Stimulated activated naive CD8-positive, alpha-beta T cell treated with anti-CD3 and anti-CD28 coated beads, Interleukin-15, amount 100 ng/mL, for 72 hours (primary cell): ENCODE measurements at regions not wholly inside any gene's neighbourhood (a gene's known extent, or its start where the extent isn't known, plus 50 kb on each side); places are given as distances from the start of the nearest gene placed in this dataset.
A peak's percentile ranks its signal among the peaks of the same experiment; 100 is the strongest.

Experiments used
- ATAC-seq: fragments of 150-1000 bp; cut with Tn5 transposase; 2 replicates; pipeline ENCODE4 v1.10.0; 2021; ENCODE audit warnings: mild to moderate bottlenecking, moderate library complexity
- DNase-seq, 2 donors: peaks; one replicate each; pipeline ENCODE4 v3.0.0; 2021 to 2022
- H3K27ac Mint-ChIP-seq, 2 donors: one replicate each; pipeline ENCODE4 v1.8.0; 2022; ENCODE audit warnings: mild to moderate bottlenecking in 2 of 2, mixed read lengths in 2 of 2, moderate library complexity in 2 of 2
- H3K27me3 Mint-ChIP-seq: one replicate; pipeline ENCODE4 v1.8.0; 2022; ENCODE audit warnings: mixed read lengths
- H3K4me1 Mint-ChIP-seq: one replicate; pipeline ENCODE4 v1.8.0; 2022; ENCODE audit warnings: mild to moderate bottlenecking, mixed read lengths
- H3K4me3 Mint-ChIP-seq, 2 donors: one replicate each; pipeline ENCODE4 v1.8.0; 2022; ENCODE audit warnings: mild to moderate bottlenecking in 2 of 2, mixed read lengths in 2 of 2, moderate library complexity in 1 of 2
- H3K9me3 Mint-ChIP-seq, 2 donors: one replicate each; pipeline ENCODE4 v1.8.0; 2022; ENCODE audit warnings: mixed read lengths in 2 of 2

GRCh38 chr21:36628106-36628505, 70.8 kb upstream of the SIM2 start:
- Mint-ChIP-seq H3K27me3 (no peaks in the 10 kb centered on the region), H3K4me1 (no peaks in the 10 kb centered on the region), H3K4me3 (no peak overlapping the region), H3K9me3 (peaks cover 7 to 9% of the 10 kb centered on the region in 2 donors), H3K27ac (no peak overlapping the region)
- ATAC-seq, result no peak
- DNase-seq, result no peak

GRCh38 chr21:36628761-36629460, 70.0 kb upstream of the SIM2 start:
- Mint-ChIP-seq H3K4me3 (no peak overlapping the region), H3K27ac (no peak overlapping the region), H3K4me1 (no peaks in the 10 kb centered on the region), H3K9me3 (peaks cover 3 to 5% of the 10 kb centered on the region in 2 donors), H3K27me3 (no peaks in the 10 kb centered on the region)
- DNase-seq, result no peak
- ATAC-seq, result no peak

DNA sequence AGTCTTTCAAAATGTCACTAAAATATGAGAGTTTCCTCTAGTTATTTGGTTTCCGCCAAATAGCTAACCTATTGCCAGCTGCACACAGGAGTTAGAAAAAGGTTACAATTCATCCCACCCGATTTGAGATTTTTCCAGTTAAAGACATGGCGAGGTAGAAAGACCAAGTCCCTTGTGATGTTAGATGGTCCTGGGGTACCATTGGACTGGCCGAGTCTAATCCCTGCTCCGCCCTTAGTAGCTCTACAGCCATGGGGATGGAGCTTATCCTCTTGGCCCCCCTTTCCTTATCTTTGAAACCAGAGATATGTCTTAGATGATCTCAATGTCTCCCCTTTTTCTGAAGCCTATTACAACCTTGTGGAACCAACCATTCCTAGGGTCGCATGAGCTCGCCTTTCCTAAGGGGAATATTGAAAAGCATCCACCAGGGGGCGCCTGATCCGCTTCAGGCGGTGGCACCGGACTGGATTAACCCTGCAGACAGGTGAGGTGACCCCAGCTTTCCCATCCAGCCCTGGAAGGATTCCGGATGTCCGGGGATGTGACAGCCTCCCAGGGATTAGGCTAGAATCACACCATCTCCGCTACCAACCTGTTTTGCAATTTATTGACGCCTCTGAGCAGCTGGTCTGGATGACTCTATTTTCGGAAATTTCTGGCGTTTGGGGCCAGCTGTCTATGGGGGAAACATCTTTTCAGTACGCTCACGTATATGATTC, 68.3 kb upstream of the SIM2 start:
- no peak for ATAC-seq
- Mint-ChIP-seq H3K9me3 (peaks cover 1 to 4% of the 10 kb centered on the region in 2 donors), H3K4me1 (no peaks in the 10 kb centered on the region), H3K27ac (no peak overlapping the region), H3K27me3 (no peaks in the 10 kb centered on the region), H3K4me3 (no peak overlapping the region)
- DNase-seq, result peak; percentile 47 to 56

- DNase-seq, result no peak
- Mint-ChIP-seq H3K4me3 (no peak overlapping the region), H3K27me3 (peaks cover 8% of the 10 kb centered on the region), H3K9me3 (peaks cover 21 to 33% of the 10 kb centered on the region in 2 donors), H3K27ac (no peak overlapping the region), H3K4me1 (peaks cover 5% of the 10 kb centered on the region)
- ATAC-seq, result no peak
Observed at GRCh38 chr21:36636016-36636415, 62.9 kb upstream of the SIM2 start.

DNA sequence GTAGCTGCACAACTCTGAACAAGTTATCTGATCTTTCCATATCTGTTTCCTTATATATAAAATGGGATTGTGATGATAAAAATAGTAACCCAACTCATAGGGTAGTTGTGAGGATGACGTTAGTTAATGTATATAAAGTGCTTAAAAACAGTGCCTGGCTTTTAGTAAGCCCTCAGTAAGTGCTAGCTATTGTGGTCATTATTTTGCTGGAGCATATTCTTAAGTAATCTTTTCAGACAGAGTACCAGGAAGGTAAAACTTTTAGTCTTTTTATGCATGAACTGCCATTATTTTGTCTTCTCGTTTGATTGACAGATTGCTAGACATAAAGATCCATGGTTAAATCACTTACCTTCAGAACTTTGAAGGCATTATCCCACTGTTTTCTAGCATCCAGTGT, 62.5 kb upstream of the SIM2 start:
- DNase-seq (no peak), ATAC-seq (no peak)
- Mint-ChIP-seq H3K9me3 (peaks cover 21 to 33% of the 10 kb centered on the region in 2 donors), H3K27me3 (peaks cover 8% of the 10 kb centered on the region), H3K4me3 (no peak overlapping the region), H3K4me1 (peaks cover 5% of the 10 kb centered on the region), H3K27ac (no peak overlapping the region)

GRCh38 chr21:36639769-36640168, 59.1 kb upstream of the SIM2 start:
- DNase-seq, result no peak
- H3K27ac Mint-ChIP-seq, result peak overlapping the region in 1 of 2 donors; percentile 59
- H3K27me3 Mint-ChIP-seq, result peaks cover 8% of the 10 kb centered on the region
- no peak for ATAC-seq
- no peak overlapping the region for H3K4me3 Mint-ChIP-seq
- peaks cover 21 to 33% of the 10 kb centered on the region in 2 donors for H3K9me3 Mint-ChIP-seq
- peaks cover 5% of the 10 kb centered on the region for H3K4me1 Mint-ChIP-seq

GRCh38 chr21:36640174-36640720, 58.7 kb upstream of the SIM2 start:
- DNase-seq (no peak), ATAC-seq (no peak)
- peaks cover 8% of the 10 kb centered on the region for H3K27me3 Mint-ChIP-seq
- H3K4me3 Mint-ChIP-seq, result no peak overlapping the region
- H3K27ac Mint-ChIP-seq, result peak overlapping the region in 1 of 2 donors; percentile 59
- peaks cover 5% of the 10 kb centered on the region for H3K4me1 Mint-ChIP-seq
- H3K9me3 Mint-ChIP-seq, result peaks cover 21 to 33% of the 10 kb centered on the region in 2 donors

DNA sequence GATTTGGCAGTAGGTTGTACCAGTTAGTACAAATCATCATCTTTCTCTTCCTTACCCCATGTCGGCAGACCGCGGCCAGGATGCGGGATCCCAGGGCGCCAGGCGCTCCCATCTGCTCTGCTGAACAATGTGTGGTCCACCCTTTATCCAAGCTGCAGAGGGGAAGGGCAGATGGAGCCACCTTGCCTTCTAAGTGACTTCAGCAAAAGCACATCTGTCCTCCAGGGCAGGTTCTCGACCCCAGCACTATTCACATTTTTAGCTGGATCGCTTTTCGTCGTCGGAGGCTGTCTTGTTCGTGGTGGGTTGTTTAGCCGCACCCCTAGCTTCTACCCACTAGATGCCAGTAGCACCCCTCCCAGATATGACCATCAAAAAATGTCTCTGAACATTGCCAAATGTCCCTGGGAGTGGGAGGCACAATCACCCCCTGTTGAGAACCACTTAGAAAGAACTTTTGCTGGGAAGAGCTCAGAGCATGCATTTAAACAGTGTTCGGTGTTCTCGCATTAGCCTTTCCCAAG, 58.1 kb upstream of the SIM2 start:
- H3K27ac Mint-ChIP-seq, result no peak overlapping the region
- ATAC-seq, result no peak
- peaks cover 5% of the 10 kb centered on the region for H3K4me1 Mint-ChIP-seq
- peaks cover 8% of the 10 kb centered on the region for H3K27me3 Mint-ChIP-seq
- H3K9me3 Mint-ChIP-seq, result peaks cover 18 to 28% of the 10 kb centered on the region in 2 donors
- no peak for DNase-seq
- H3K4me3 Mint-ChIP-seq, result no peak overlapping the region

- peaks cover 14 to 22% of the 10 kb centered on the region in 2 donors for H3K9me3 Mint-ChIP-seq
- peaks cover 5% of the 10 kb centered on the region for H3K4me1 Mint-ChIP-seq
- H3K27ac Mint-ChIP-seq, result no peak overlapping the region
- H3K27me3 Mint-ChIP-seq, result peaks cover 8% of the 10 kb centered on the region
- DNase-seq, result no peak
- ATAC-seq, result no peak
- H3K4me3 Mint-ChIP-seq, result no peak overlapping the region
Observed at GRCh38 chr21:36641346-36641745, 57.6 kb upstream of the SIM2 start.

DNA sequence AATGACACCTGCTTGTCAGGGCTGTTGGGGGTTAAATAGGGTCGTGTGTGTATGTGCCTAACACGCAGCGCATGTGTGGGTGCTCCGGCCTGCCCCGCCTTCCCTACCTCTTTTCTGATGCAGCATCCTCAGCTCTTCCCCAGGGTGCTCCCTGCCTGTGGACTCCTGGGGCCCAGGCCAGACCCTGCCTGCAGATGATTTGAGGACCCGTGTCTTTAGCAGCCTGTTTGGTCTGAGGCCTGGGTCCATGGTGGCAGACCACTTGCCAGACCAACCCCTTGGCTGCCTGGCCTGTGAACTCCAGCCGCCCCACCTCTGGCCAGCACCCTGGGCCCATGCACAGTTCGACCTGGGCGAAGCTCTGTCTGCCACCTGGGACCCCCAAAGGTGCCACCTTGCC, 57.0 kb upstream of the SIM2 start:
- Mint-ChIP-seq H3K27ac (no peak overlapping the region), H3K4me3 (no peak overlapping the region), H3K4me1 (peaks cover 5% of the 10 kb centered on the region), H3K27me3 (peaks cover 12% of the 10 kb centered on the region), H3K9me3 (peaks cover 8 to 17% of the 10 kb centered on the region in 2 donors)
- DNase-seq, result no peak
- ATAC-seq, result no peak

DNA sequence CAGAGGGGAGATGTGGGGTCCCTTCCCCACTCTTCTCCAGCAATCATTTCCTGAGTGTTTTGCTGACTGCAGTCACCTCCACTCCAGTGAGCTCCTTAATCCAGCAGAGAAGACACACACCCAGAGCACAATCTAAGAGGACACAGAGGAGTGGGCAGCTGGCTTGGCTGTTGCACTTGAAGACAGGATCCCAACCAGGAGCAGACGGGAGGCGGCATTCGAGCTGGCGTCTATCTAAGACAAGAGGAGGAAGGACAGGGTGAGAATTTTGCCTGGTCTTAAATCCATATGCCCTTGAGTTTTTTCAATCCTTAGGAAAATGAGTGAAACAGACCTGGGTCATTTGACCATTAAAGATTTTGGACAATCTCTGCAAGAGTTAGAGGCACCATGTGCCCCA, 56.1 kb upstream of the SIM2 start:
- Mint-ChIP-seq H3K4me3 (no peak overlapping the region), H3K27ac (no peak overlapping the region), H3K27me3 (peaks cover 20% of the 10 kb centered on the region), H3K4me1 (peaks cover 5% of the 10 kb centered on the region), H3K9me3 (peaks cover 0 to 8% of the 10 kb centered on the region in 2 donors)
- DNase-seq, result no peak
- no peak for ATAC-seq

GRCh38 chr21:36643374-36644250, 55.3 kb upstream of the SIM2 start:
- Mint-ChIP-seq H3K4me1 (peaks cover 5% of the 10 kb centered on the region), H3K9me3 (peaks cover 0 to 7% of the 10 kb centered on the region in 2 donors)
- DNase-seq, result no peak

GRCh38 chr21:36646011-36646410, 52.9 kb upstream of the SIM2 start:
- no peak overlapping the region for H3K4me3 Mint-ChIP-seq
- H3K27ac Mint-ChIP-seq, result no peak overlapping the region

More at GRCh38 chr21:36643374-36644250, 55.3 kb upstream of the SIM2 start:
- ATAC-seq, result no peak
- H3K4me3 Mint-ChIP-seq, result no peak overlapping the region
- peaks cover 20% of the 10 kb centered on the region for H3K27me3 Mint-ChIP-seq
- no peak overlapping the region for H3K27ac Mint-ChIP-seq

DNA sequence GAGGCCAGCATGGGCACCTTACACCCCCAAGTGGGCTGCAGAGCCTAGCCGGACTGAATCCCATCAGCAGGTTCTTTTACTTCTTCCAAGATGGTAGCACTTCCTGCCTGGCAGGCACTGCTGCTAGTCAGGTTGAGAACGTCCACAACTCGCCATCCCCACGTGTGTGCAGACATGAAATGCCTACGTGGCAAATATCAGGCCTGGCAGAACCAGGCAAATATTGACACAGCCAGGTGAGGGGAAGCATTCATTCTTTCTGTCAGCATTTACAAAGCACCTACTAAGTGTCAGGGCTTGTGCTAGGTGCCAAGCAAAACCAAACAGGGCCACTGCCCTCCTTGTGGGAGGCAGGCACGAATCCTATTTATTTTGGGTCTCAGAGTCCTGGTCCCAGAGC, 52.3 kb upstream of the SIM2 start:
- Mint-ChIP-seq H3K4me3 (no peak overlapping the region), H3K4me1 (no peaks in the 10 kb centered on the region), H3K27me3 (peaks cover 13% of the 10 kb centered on the region), H3K27ac (no peak overlapping the region), H3K9me3 (no peaks in the 10 kb centered on the region)
- ATAC-seq (no peak), DNase-seq (no peak)

More at GRCh38 chr21:36646011-36646410, 52.9 kb upstream of the SIM2 start:
- DNase-seq (no peak), ATAC-seq (no peak)
- no peaks in the 10 kb centered on the region for H3K4me1 Mint-ChIP-seq
- no peaks in the 10 kb centered on the region for H3K9me3 Mint-ChIP-seq
- H3K27me3 Mint-ChIP-seq, result peaks cover 13% of the 10 kb centered on the region
